ENCODE measurements at regions not wholly inside any gene's neighbourhood (a gene's known extent, or its start where the extent isn't known, plus 50 kb on each side); places are given as distances from the start of the nearest gene placed in this dataset.

DNA sequence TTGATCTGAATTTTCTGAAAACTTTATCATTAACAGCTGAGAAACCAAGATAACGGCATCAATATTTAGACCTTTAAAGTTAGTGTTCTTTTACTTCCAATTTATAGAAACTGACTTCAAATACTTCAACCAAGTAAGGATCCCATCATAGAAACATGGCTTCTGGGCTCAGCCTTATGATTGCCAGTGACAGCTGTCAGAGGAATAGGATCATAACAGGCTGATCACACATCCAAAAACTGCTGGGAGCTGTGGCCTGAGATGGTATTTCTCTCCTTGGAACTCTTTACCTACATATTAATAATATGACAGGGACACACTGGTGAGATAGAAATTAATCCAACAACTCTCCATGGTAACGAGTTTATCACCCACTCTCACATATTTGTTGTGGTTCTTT, 448.3 kb upstream of the NMUR2 start:
- DNase-seq (no peak), ATAC-seq (ENCODE audit: low FRiP score in 2 of 2) (no peak)
- TF ChIP-seq POLR2AphosphoS5 (IDR thresholded peaks at IDR 0.05) (no peak), POLR2A (IDR thresholded peaks at IDR 0.05) (no peak), EP300 (IDR thresholded peaks at IDR 0.05) (no peak)
- TF ChIP-seq, protein P1, sequence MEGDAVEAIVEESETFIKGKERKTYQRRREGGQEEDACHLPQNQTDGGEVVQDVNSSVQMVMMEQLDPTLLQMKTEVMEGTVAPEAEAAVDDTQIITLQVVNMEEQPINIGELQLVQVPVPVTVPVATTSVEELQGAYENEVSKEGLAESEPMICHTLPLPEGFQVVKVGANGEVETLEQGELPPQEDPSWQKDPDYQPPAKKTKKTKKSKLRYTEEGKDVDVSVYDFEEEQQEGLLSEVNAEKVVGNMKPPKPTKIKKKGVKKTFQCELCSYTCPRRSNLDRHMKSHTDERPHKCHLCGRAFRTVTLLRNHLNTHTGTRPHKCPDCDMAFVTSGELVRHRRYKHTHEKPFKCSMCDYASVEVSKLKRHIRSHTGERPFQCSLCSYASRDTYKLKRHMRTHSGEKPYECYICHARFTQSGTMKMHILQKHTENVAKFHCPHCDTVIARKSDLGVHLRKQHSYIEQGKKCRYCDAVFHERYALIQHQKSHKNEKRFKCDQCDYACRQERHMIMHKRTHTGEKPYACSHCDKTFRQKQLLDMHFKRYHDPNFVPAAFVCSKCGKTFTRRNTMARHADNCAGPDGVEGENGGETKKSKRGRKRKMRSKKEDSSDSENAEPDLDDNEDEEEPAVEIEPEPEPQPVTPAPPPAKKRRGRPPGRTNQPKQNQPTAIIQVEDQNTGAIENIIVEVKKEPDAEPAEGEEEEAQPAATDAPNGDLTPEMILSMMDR (IDR thresholded peaks at IDR 0.05), result no peak
- no peaks in the 10 kb centered on the region for H3K27me3 ChIP-seq
- H3K36me3 ChIP-seq, result no peaks in the 10 kb centered on the region
- H3K4me3 ChIP-seq, result no peak overlapping the region
- no peak overlapping the region for H3K27ac ChIP-seq
- H3K4me1 ChIP-seq, result no peaks in the 10 kb centered on the region
- 58 to 66% methylated on average over 2 of the region's 2 CpGs for WGBS, 2 donors
- no peaks in the 10 kb centered on the region for H3K9me3 ChIP-seq

- no peak for DNase-seq
- Histone ChIP-seq H3K4me3 (no peak overlapping the region), H3K4me1 (no peaks in the 10 kb centered on the region), H3K27me3 (no peaks in the 10 kb centered on the region), H3K27ac (no peak overlapping the region), H3K36me3 (no peaks in the 10 kb centered on the region), H3K9me3 (no peaks in the 10 kb centered on the region)
- 69 to 71% methylated on average over 4 of the region's 4 CpGs for WGBS, 2 donors
- no peak for ATAC-seq (ENCODE audit: low FRiP score in 2 of 2)
- TF ChIP-seq, protein P1 (IDR thresholded peaks at IDR 0.05), result no peak
- TF ChIP-seq POLR2AphosphoS5 (IDR thresholded peaks at IDR 0.05) (no peak), EP300 (IDR thresholded peaks at IDR 0.05) (no peak), POLR2A (IDR thresholded peaks at IDR 0.05) (no peak)
Measured at GRCh38 chr5:152855441-152855840, 450.4 kb upstream of the NMUR2 start.

- Histone ChIP-seq H3K4me1 (no peaks in the 10 kb centered on the region), H3K4me3 (no peak overlapping the region), H3K9me3 (no peaks in the 10 kb centered on the region), H3K27me3 (no peaks in the 10 kb centered on the region), H3K27ac (no peak overlapping the region), H3K36me3 (no peaks in the 10 kb centered on the region)
- no peak for ATAC-seq (ENCODE audit: low FRiP score in 2 of 2)
- no peak for TF ChIP-seq EP300 (IDR thresholded peaks at IDR 0.05)
- 85 to 93% methylated on average over 3 of the region's 3 CpGs for WGBS, 2 donors
- no peak for DNase-seq
Measured at GRCh38 chr5:152861231-152861630, 456.2 kb upstream of the NMUR2 start.

DNA sequence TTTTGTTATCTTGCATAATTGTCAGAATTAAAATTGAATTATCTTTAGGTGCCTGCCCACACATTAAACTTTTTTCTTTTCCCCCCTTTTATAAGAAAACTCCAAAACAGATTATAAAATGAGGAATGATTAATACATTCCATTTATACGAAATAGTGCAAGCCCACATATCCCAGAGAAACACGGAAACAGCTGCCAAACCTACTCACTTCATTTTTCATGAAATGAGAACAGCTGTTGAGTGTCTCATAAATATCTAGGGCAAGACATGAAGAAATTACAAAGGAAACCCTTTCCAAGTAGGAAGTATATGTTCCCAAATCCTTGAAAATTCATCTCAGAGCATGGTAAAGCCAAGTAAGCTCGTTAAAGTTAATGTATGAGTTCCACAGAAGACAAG, 459.4 kb upstream of the NMUR2 start:
- 66 to 73% methylated on average over 3 of the region's 3 CpGs for WGBS, 2 donors
- Histone ChIP-seq H3K36me3 (no peaks in the 10 kb centered on the region), H3K9me3 (no peaks in the 10 kb centered on the region), H3K27me3 (no peaks in the 10 kb centered on the region), H3K4me1 (no peaks in the 10 kb centered on the region), H3K27ac (no peak overlapping the region), H3K4me3 (no peak overlapping the region)
- TF ChIP-seq EP300 (IDR thresholded peaks at IDR 0.05), result no peak
- TF ChIP-seq, protein P1 (IDR thresholded peaks at IDR 0.05), result no peak
- TF ChIP-seq POLR2A (IDR thresholded peaks at IDR 0.05), result no peak
- no peak for TF ChIP-seq POLR2AphosphoS5 (IDR thresholded peaks at IDR 0.05)
- ATAC-seq (ENCODE audit: low FRiP score in 2 of 2), result no peak
- no peak for DNase-seq

DNA sequence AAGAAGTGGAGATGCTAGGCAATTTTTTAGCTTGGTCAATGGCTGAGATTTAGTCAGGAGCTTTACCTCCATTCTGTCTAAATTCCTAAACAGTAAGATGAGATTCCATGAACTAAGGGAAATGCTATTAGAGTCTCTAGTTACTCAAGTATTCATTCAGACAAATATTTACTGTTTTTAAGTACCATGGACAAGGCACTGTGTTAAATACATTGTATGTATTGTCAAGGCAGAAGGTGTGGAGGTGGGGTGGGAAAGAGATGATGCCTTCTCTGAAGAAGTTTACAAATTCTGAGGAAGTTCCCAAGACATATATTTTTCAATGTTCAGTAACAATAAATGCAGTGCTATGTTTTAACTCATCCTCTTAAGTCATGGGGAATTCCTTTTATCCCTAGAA, 459.9 kb upstream of the NMUR2 start:
- ATAC-seq (ENCODE audit: low FRiP score in 2 of 2) (no peak), DNase-seq (no peak)
- no peak overlapping the region for H3K27ac ChIP-seq
- H3K36me3 ChIP-seq, result no peaks in the 10 kb centered on the region
- no peak for TF ChIP-seq EP300 (IDR thresholded peaks at IDR 0.05)
- TF ChIP-seq, protein P1 (IDR thresholded peaks at IDR 0.05), result no peak
- H3K9me3 ChIP-seq, result no peaks in the 10 kb centered on the region
- H3K27me3 ChIP-seq, result no peaks in the 10 kb centered on the region
- no peaks in the 10 kb centered on the region for H3K4me1 ChIP-seq
- no peak overlapping the region for H3K4me3 ChIP-seq

All from upper lobe of left lung (tissue), 6 donors.